ENCODE measurements at regions not wholly inside any gene's neighbourhood (a gene's known extent, or its start where the extent isn't known, plus 50 kb on each side); places are given as distances from the start of the nearest gene placed in this dataset.

DNA sequence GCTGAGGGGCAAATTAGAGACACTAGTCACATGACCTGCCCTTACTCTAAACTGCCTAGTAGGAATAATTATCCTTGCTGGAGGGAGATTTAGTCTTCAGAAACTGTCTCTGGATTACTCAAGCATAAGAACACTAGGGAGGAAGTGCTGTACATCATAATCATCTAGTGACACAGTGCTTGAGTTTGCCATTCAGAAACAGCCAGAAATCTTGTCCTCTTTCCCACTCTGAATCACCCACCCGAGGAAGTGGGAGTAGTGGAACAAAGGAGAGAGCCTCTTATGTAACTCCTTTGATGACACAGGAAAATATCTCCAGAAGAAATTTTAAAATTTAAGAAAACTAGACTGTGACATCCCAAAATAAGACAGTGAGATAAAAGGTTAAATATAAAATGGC, 69.3 kb upstream of the PCDH19 start:
- Histone ChIP-seq H3K4me3 (no peak overlapping the region), H3K9me3 (no peaks in the 10 kb centered on the region), H3K4me1 (no peaks in the 10 kb centered on the region), H3K36me3 (no peaks in the 10 kb centered on the region), H3K27me3 (no peaks in the 10 kb centered on the region), H3K27ac (no peak overlapping the region)
- no CpG with 5 or more reads among the region's 1 CpG for WGBS, 2 donors (ENCODE audit: low coverage in 1 of 2)
- peak; percentile 20 for ATAC-seq
- TF ChIP-seq POLR2A (IDR thresholded peaks at IDR 0.05) (no peak), POLR2AphosphoS5 (IDR thresholded peaks at IDR 0.05) (no peak), EP300 (IDR thresholded peaks at IDR 0.05) (no peak)
- TF ChIP-seq, protein P1, sequence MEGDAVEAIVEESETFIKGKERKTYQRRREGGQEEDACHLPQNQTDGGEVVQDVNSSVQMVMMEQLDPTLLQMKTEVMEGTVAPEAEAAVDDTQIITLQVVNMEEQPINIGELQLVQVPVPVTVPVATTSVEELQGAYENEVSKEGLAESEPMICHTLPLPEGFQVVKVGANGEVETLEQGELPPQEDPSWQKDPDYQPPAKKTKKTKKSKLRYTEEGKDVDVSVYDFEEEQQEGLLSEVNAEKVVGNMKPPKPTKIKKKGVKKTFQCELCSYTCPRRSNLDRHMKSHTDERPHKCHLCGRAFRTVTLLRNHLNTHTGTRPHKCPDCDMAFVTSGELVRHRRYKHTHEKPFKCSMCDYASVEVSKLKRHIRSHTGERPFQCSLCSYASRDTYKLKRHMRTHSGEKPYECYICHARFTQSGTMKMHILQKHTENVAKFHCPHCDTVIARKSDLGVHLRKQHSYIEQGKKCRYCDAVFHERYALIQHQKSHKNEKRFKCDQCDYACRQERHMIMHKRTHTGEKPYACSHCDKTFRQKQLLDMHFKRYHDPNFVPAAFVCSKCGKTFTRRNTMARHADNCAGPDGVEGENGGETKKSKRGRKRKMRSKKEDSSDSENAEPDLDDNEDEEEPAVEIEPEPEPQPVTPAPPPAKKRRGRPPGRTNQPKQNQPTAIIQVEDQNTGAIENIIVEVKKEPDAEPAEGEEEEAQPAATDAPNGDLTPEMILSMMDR (IDR thresholded peaks at IDR 0.05) = no peak

DNA sequence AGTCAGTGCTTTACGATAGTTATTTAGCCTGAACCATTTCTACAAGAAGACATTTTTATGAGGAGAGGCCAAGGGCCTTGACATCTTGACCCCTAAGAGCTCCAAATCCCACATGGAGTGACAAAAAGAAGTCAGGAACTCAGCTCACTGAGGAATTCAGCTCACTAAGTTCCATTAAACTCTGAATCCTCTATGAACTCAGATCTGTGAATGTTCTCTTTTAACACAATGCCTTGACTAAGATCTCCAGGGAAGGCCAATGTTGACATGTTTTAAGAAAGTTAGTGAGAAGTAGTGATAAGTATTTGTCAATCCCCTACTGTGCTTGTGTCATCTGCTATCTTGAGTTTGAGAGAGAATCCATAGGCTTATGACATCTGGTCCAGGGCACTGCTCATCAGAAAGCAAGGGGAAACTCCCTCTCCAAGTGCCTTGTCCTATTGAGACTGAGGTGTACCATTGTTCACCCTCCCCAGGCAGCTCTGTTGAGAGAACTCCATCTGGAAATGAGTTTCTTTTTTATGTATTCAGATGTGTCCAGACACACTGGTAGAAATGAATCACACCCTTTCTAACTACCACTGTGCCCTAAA, 68.7 kb upstream of the PCDH19 start:
- TF ChIP-seq EP300 (IDR thresholded peaks at IDR 0.05) (no peak), POLR2A (IDR thresholded peaks at IDR 0.05) (no peak), POLR2AphosphoS5 (IDR thresholded peaks at IDR 0.05) (no peak)
- TF ChIP-seq, protein P1 (IDR thresholded peaks at IDR 0.05) = no peak
- Histone ChIP-seq H3K27ac (peak overlapping the region in 1 of 4 donors; percentile 12), H3K4me3 (no peak overlapping the region), H3K36me3 (no peaks in the 10 kb centered on the region), H3K27me3 (no peaks in the 10 kb centered on the region), H3K9me3 (no peaks in the 10 kb centered on the region), H3K4me1 (no peaks in the 10 kb centered on the region)
- peak; percentile 23 for ATAC-seq
- 60% methylated on average over 1 of the region's 1 CpG for WGBS, 2 donors (ENCODE audit: low coverage in 1 of 2)

DNA sequence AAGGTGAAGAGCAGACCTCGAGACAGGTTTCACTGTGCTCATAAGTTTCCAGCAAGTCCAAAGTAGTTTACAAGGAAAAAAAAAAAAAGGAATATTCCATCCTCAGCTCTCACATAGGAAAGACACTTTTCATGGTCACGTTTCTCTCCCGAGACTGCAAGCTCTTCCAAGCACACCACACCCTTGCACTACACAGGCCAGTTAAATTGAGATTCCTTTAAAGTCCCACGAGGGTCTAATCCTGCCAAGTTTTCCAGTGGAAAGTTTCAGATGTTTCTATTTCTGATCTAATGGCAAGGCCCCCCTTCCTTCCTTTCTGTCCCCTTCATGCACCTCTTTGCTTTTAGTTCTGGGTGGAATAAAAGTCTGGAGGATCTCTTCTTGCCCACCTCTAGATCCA, 67.9 kb upstream of the PCDH19 start:
- peak; percentile 79 for ATAC-seq
- WGBS, 2 donors (ENCODE audit: low coverage in 1 of 2) = 25 to 36% methylated on average over 2 to 4 of the region's 4 CpGs
- no peak overlapping the region for H3K27ac ChIP-seq

DNA sequence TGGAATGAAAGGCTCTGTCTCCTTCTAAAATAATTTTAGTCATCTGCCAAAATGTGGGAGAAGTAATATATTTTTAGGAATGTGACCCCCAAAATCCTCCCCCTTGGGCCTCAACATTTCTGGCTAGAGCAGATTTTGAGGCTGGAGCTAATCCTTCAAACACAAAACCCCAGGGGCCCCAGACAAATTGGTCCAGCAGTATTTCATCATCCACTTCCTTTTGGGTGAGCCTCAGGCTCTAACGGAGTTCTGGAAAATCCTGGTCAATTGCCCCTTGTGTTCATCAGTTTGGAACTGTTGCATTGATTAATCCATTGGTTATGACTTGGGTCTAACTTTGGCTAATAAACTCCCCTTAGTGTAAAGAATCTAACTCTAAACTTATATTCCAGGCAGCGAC, 67.4 kb upstream of the PCDH19 start:
- no peak overlapping the region for H3K27ac ChIP-seq
- TF ChIP-seq, protein P1 (IDR thresholded peaks at IDR 0.05) = no peak
- no peak for TF ChIP-seq POLR2AphosphoS5 (IDR thresholded peaks at IDR 0.05)
- no peak for TF ChIP-seq POLR2A (IDR thresholded peaks at IDR 0.05)
- TF ChIP-seq EP300 (IDR thresholded peaks at IDR 0.05) = no peak
- H3K9me3 ChIP-seq = no peaks in the 10 kb centered on the region
- H3K36me3 ChIP-seq = no peaks in the 10 kb centered on the region
- 33 to 63% methylated on average over 1 of the region's 2 CpGs for whole genome bisulfite sequencing, 2 donors (ENCODE audit: low coverage in 1 of 2)
- peak; percentile 65 for ATAC-seq
- no peaks in the 10 kb centered on the region for H3K4me1 ChIP-seq
- H3K27me3 ChIP-seq = no peaks in the 10 kb centered on the region
- no peak overlapping the region for H3K4me3 ChIP-seq

More for the DNA sequence above, 67.9 kb upstream of the PCDH19 start:
- Histone ChIP-seq H3K4me3 (no peak overlapping the region), H3K9me3 (no peaks in the 10 kb centered on the region), H3K36me3 (no peaks in the 10 kb centered on the region), H3K27me3 (no peaks in the 10 kb centered on the region), H3K4me1 (no peaks in the 10 kb centered on the region)
- no peak for TF ChIP-seq POLR2AphosphoS5 (IDR thresholded peaks at IDR 0.05)
- TF ChIP-seq EP300 (IDR thresholded peaks at IDR 0.05) = no peak
- TF ChIP-seq POLR2A (IDR thresholded peaks at IDR 0.05) = no peak
- TF ChIP-seq, protein P1 (IDR thresholded peaks at IDR 0.05) = no peak

Data from gastroesophageal sphincter (tissue), 4 donors.